PC-3 (cell line): ENCODE measurements at regions not wholly inside any gene's neighbourhood (a gene's known extent, or its start where the extent isn't known, plus 50 kb on each side); places are given as distances from the start of the nearest gene placed in this dataset.

Experiments used
- CTCF ChIP-seq: fragments of 300-600 bp; sonication (generic); conservative IDR thresholded peaks from 2 replicates; pipeline ENCODE4 v1.5.1; 2017; ENCODE audit warnings: antibody characterized with exemption, low read depth, mild to moderate bottlenecking, low read length
- EZH2 ChIP-seq: fragments of 300-600 bp; sonication (generic); IDR thresholded peaks from one replicate; pipeline ENCODE4 v1.6.1; 2017; ENCODE audit warnings: antibody characterized with exemption, mild to moderate bottlenecking, low read length; ENCODE audit not compliant: unreplicated experiment
- EZH2phosphoT487 ChIP-seq: fragments of 300-600 bp; sonication (generic); IDR thresholded peaks from 2 replicates; pipeline ENCODE4 v1.6.1; 2018; ENCODE audit warnings: mild to moderate bottlenecking, antibody characterized with exemption, low read length, borderline replicate concordance

- no peak for TF ChIP-seq CTCF
- no peak for TF ChIP-seq EZH2
- no peak for TF ChIP-seq EZH2phosphoT487
Measured at GRCh38 chr18:78207942-78208341, 771.7 kb upstream of the SALL3 start.
